Hematopoietic multipotent progenitor cell treated with erythropoietin and hydrocortisone succinate and interleukin-3 and kit ligand, for 17 days (in vitro differentiated cells): ENCODE measurements at regions not wholly inside any gene's neighbourhood (a gene's known extent, or its start where the extent isn't known, plus 50 kb on each side); places are given as distances from the start of the nearest gene placed in this dataset.
"Not testable (repeated sequence)": the region's sequence is repeated elsewhere in the genome, so short reads cannot be mapped to it uniquely, and the experiment has no call there.

Experiments used
- DNase-seq: peaks from one replicate; pipeline ENCODE4 v3.0.0-alpha.2; 2015; ENCODE audit warnings: low spot score

- no peak for DNase-seq
Measured at GRCh38 chr12:58419905-58420304, 478.5 kb downstream of the ATP23 start.

GRCh38 chr12:58420503-58420902 lies 479.1 kb downstream of the ATP23 start:
- DNase-seq = no peak

GRCh38 chr12:58421990-58422389 lies 480.6 kb downstream of the ATP23 start:
- DNase-seq = no peak

GRCh38 chr12:58424735-58425392 lies 483.5 kb downstream of the ATP23 start:
- no peak for DNase-seq

GRCh38 chr12:58425481-58426392 lies 484.4 kb downstream of the ATP23 start:
- no peak for DNase-seq

- DNase-seq = not testable (repeated sequence)
Measured at GRCh38 chr12:58426437-58426836, 485.1 kb downstream of the ATP23 start.

GRCh38 chr12:58433959-58434358 lies 486.3 kb downstream of the LRIG3 start:
- no peak for DNase-seq

- no peak for DNase-seq
Measured at GRCh38 chr12:58434726-58435125, 485.6 kb downstream of the LRIG3 start.

- DNase-seq = no peak
Measured at GRCh38 chr12:58435647-58436046, 484.7 kb downstream of the LRIG3 start.

GRCh38 chr12:58441483-58441882 lies 478.8 kb downstream of the LRIG3 start:
- no peak for DNase-seq

GRCh38 chr12:58443273-58443980 lies 476.9 kb downstream of the LRIG3 start:
- DNase-seq = no peak

GRCh38 chr12:58443981-58444371 lies 476.3 kb downstream of the LRIG3 start:
- DNase-seq = no peak

- no peak for DNase-seq
Measured at GRCh38 chr12:58450868-58451482, 469.3 kb downstream of the LRIG3 start.

GRCh38 chr12:58452546-58452945 lies 467.8 kb downstream of the LRIG3 start:
- no peak for DNase-seq

- no peak for DNase-seq
Measured at GRCh38 chr12:58453306-58453705, 467.0 kb downstream of the LRIG3 start.

- no peak for DNase-seq
Measured at GRCh38 chr12:58455136-58455535, 465.2 kb downstream of the LRIG3 start.

GRCh38 chr12:58458102-58458501 lies 462.2 kb downstream of the LRIG3 start:
- DNase-seq = no peak

- DNase-seq = no peak
Measured at GRCh38 chr12:58459191-58459590, 461.1 kb downstream of the LRIG3 start.

- no peak for DNase-seq
Measured at GRCh38 chr12:58463051-58463450, 457.3 kb downstream of the LRIG3 start.

- no peak for DNase-seq
Measured at GRCh38 chr12:58465418-58465817, 454.9 kb downstream of the LRIG3 start.

GRCh38 chr12:58470266-58471010 lies 449.9 kb downstream of the LRIG3 start:
- no peak for DNase-seq

GRCh38 chr12:58479401-58479800 lies 440.9 kb downstream of the LRIG3 start:
- no peak for DNase-seq
